GM12875 (cell line): ENCODE measurements at regions not wholly inside any gene's neighbourhood (a gene's known extent, or its start where the extent isn't known, plus 50 kb on each side); places are given as distances from the start of the nearest gene placed in this dataset.

Experiments
- H3K4me3 ChIP-seq: one replicate; pipeline ENCODE4 v1.5.1; 2011; ENCODE audit warnings: low read depth, low read length, control low read depth
- CTCF ChIP-seq: IDR thresholded peaks from 2 replicates; pipeline ENCODE4 v1.5.1; 2011; ENCODE audit warnings: low read depth, mild to moderate bottlenecking, control low read depth, inconsistent platforms, low read length, moderate library complexity, borderline replicate concordance; ENCODE audit not compliant: insufficient read depth

DNA sequence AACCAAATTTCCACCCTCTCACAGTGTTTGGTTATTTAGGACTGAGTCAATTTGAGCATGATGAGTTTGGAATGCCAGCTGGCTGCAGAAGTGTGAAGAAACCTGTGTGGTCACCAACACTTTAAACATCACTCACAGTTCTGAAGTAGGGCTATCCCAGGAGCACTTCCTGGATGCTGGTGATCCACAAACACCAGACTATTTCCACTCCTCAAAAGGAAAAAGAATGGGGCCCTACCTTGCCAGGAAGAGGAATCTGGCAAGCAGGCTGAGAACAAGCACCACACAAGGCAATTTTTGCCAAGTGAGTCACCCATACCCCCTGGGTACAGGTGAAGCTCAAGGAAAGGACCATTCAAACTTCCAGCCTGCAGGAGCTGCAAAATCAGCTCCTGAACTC, 294.2 kb upstream of the PTGER4 start:
- H3K4me3 ChIP-seq, result no peak overlapping the region
- no peak for TF ChIP-seq CTCF

GRCh38 chr5:40384782-40385390, 294.8 kb upstream of the PTGER4 start:
- TF ChIP-seq CTCF, result no peak
- H3K4me3 ChIP-seq, result no peak overlapping the region

GRCh38 chr5:40383749-40384651, 295.7 kb upstream of the PTGER4 start:
- H3K4me3 ChIP-seq, result no peak overlapping the region
- no peak for TF ChIP-seq CTCF

- no peak overlapping the region for H3K4me3 ChIP-seq
- no peak for TF ChIP-seq CTCF
These were observed 297.9 kb upstream of the PTGER4 start for GRCh38 chr5:40381676-40382363.

GRCh38 chr5:40381016-40381415, 298.7 kb upstream of the PTGER4 start:
- no peak for TF ChIP-seq CTCF
- no peak overlapping the region for H3K4me3 ChIP-seq

DNA sequence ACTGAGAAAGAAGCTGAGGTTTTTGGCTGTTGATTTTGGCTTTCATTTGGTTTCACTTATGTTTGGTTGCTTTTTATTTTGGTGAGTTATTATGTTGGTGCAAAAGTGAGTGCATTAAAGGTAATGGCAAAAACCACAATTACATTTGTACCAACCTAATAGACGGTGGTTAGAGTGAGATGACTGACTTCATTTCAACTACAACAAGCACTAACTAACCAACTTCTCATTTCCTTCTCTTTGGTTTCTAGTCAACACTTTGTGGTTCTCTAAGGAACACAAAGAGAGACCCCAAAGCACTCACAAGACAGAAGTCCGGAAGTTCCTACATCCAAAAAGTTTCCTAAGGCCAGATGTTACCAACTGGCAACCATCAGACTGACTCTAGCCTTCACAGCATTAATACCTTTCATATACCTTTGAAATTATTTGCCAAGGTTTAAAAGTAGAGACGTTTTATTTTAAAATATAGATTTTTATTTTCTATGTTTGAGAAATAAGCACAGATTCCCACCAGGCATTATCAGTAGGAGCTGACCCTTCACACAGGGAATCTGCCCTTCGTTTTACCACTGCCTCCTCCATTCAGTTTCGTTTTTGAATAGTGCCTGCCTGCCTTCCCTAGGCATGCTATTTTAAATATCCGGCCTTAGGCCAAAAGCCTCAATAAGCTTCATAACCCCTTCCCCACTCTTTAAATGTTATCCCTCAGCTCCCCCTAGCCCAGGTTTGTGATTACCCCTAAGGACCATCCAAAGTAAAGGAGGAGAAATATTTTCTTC, 301.1 kb upstream of the PTGER4 start:
- TF ChIP-seq CTCF, result no peak

More for the DNA sequence above, 301.1 kb upstream of the PTGER4 start:
- H3K4me3 ChIP-seq, result no peak overlapping the region
